ENCODE measurements at regions not wholly inside any gene's neighbourhood (a gene's known extent, or its start where the extent isn't known, plus 50 kb on each side); places are given as distances from the start of the nearest gene placed in this dataset.

DNA sequence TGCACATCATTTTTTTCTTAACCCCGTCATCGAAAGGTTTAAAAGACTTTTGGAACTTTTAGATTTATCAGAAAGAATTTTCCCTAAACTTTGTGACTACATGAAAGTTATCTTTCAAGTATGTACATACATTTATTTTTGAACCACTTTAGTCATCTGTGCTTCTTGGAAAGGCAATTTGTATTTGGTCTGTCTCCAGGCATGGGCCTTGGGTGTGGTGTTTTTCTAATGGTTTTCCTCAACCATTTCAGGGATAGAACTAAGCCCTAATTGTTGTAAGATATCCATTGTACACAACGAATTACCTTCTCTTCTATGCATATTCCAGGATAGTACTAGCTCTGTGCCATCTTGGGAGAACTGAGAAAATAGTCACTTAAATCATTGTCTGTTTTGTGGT lies 191.5 kb upstream of the RPL34 start:
- TF ChIP-seq EZH2phosphoT487 (IDR thresholded peaks at IDR 0.05; ENCODE audit: low read depth, severe bottlenecking, unreplicated experiment) = no peak
- TF ChIP-seq, protein P1, sequence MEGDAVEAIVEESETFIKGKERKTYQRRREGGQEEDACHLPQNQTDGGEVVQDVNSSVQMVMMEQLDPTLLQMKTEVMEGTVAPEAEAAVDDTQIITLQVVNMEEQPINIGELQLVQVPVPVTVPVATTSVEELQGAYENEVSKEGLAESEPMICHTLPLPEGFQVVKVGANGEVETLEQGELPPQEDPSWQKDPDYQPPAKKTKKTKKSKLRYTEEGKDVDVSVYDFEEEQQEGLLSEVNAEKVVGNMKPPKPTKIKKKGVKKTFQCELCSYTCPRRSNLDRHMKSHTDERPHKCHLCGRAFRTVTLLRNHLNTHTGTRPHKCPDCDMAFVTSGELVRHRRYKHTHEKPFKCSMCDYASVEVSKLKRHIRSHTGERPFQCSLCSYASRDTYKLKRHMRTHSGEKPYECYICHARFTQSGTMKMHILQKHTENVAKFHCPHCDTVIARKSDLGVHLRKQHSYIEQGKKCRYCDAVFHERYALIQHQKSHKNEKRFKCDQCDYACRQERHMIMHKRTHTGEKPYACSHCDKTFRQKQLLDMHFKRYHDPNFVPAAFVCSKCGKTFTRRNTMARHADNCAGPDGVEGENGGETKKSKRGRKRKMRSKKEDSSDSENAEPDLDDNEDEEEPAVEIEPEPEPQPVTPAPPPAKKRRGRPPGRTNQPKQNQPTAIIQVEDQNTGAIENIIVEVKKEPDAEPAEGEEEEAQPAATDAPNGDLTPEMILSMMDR (IDR thresholded peaks at IDR 0.05; ENCODE audit: poor library complexity) = no peak
